NCI-H82 (cell line): ENCODE measurements at regions not wholly inside any gene's neighbourhood (a gene's known extent, or its start where the extent isn't known, plus 50 kb on each side); places are given as distances from the start of the nearest gene placed in this dataset.
"Not testable (repeated sequence)": the region's sequence is repeated elsewhere in the genome, so short reads cannot be mapped to it uniquely, and the experiment has no call there.

Source experiments
- DNase-seq: peaks from one replicate; lab custom pipeline; 2025; lab: John Stamatoyannopoulos, UW

DNA sequence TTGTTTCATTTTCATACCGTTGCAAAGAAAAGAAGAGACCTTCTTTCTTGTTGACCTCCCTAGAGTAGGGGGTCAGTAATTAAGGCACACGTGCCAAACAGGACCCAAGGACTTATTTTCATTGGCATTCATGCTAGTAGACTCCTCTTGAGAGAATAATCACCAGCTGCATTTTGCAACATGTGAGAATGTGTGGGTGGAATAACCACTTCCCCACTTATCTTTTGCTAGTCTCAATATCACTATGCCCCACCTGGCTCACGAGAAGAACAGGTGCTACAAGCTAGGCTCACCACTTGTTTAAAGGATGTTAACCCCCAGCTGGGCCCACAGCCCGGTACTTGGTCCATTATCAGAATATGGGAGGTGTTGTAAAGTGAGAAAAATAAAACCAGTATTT is 460.7 kb upstream of the MEF2C start:
- no peak for DNase-seq

DNA sequence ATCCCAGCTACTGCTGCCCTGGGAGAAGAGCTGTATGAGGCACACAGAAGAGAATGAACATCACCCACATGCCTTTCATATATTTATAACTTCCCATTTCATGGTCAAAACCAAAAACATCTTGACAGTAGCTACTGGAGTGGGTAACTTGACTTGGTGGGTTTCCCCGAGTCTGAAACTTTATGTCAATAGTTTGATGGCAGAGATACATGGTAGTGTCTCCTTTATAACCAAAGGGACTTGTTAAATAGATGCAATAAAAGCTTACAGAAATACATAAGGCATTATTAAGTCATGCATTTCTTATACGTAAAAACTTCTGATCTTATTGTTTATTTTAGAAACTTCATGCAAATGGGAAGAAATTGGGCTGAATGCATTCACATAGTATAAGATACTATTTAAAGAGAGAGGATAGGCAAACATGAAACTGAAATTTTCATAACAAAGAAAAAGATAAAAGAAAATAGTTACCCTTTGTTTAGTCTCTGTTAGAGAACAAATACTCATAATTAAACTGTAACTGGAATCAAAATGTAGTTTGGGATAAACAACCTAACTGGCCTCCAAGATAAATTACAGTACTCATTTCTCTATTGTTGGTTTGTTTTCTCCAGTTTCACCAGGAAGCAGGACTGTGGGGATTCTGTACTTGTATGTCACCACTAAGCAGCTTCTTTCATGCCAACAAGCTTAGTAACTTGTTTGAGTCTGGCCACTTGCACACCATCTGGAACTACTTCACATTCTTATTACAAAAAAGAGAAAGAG is 459.3 kb upstream of the MEF2C start:
- DNase-seq = no peak

- DNase-seq = no peak
Observed at GRCh38 chr5:89338935-89339334, 456.0 kb upstream of the MEF2C start.

DNA sequence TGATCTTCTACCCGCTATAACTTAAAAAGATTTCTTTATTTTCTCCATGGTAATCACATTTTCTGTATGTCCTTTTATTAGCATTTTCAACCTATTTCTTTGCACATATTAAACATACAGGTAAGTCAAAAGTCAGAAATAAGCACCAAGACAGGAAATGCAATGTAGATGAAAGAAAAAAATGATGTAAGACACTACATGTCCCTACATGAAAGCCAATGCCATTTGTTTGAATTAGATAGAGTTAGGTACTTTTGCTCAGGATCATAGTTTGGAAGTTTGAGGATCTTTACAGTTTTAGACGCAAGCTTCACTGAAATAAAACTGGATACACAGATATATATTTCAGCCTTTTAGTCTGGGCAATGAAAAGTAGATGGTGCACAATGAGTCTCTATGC is 453.1 kb upstream of the MEF2C start:
- DNase-seq = no peak

DNA sequence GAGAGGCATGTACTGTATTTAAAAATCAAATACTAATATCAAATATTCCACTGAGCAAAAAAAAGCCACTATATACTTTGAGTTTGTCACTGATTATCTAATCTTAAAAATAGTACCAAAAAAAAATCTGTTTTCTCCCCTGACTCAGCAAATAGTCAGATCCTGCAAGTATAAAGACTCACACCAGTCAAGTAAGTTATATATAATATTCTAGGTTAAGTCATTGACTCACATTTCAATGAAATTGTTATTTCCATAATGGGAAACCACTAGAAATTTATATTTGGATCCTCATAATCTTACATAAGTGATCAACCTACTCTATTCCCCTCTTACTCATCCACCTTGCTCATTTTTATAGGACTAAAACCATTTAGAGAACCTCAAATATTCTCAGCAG is 447.2 kb upstream of the MEF2C start:
- no peak for DNase-seq

DNA sequence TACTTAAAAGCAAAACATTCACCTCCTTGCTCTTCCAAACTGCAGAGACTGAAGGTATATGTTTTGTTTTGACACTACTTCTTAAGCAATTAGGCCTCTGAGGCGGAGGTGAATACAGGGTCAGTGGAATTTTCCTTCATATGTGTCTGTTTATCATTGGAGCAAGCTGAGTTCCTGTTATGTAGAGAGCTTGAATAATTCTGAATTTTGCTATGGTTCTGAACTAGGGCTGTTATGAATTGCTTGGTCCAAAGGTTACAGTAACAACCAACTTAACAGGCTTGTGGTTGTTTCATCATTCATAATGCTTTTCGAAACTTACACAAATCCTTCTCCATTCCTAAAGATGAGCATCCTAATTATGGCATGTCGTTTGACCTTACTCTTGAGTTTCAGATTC is 444.6 kb upstream of the MEF2C start:
- DNase-seq = no peak

GRCh38 chr5:89324990-89325389 is 442.0 kb upstream of the MEF2C start:
- no peak for DNase-seq

DNA sequence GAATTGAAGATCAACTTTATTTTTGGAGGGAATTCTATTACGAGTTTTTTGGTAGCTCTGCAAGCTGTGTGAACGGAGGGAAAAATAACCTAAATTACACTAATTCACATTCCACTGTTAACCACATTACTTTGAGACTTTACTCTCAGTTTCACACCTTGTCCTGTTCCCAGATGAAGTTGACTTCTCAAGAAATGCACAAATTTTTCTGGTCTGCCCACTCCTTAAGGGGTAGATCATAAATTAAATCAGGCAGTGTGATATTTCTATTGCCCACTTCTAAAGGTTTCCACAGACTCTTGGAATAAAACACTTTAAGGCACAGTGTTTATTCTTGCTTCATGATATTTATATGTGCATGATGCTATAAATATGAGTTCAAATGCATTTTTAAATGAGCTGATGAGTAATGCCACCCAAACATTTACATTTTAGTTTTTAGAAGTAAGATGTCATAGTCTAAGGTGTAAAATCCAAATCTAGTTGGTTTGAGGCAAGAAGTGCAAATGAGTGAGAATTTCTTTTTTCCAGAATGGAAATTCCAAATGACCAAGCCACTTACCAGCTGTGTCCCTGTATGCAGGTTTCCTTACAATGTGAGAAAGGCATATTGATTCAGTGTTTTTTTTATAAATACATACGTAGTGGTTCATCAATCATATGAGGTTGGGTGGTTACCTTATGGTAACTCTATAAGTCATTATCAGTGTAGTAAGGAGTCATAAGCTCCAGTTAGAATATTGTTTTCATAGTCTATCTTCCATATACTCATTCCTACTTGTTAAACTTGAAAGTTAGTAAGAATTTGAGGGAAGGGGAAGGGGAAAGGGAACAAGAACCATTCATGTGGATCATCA is 437.7 kb upstream of the MEF2C start:
- DNase-seq = no peak

- DNase-seq = not testable (repeated sequence)
Observed at GRCh38 chr5:89317838-89318237, 434.9 kb upstream of the MEF2C start.

DNA sequence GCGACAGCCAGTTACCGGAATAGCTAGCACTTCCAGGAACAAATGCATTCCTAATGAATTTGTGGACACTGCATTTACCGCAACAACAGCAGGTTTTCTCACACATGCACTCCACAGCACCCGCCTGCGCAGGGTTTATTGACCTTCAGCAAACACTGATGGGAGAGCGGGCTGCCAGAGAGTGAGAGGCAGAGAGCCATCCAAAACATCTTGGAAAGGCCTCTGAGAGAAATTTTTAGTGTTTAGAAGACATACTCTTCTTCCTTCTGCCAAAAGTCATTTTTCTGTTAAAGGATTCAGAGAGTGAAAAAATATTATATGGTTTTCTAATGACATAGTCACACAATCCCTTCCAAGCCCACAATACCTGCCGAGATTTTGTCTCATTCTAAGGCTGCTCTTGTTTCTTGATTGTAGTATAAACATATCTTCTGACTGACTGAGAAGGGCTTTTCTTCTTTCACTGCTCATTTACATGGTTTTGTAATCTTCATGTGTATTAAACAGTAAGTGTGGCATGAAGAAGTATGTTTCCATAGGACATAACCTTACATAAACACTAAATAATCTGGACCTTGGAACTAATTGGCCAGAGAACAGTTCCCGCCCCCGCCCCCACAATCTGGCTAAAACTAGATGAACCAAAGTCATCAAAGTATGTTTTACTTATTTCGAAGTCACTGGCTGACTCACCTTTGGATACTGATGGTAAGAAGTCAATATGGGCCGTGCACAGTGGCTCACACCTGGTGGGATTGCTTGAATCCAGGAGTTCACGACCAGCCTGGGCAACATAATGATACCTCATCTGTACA is 432.5 kb upstream of the MEF2C start:
- DNase-seq = no peak

DNA sequence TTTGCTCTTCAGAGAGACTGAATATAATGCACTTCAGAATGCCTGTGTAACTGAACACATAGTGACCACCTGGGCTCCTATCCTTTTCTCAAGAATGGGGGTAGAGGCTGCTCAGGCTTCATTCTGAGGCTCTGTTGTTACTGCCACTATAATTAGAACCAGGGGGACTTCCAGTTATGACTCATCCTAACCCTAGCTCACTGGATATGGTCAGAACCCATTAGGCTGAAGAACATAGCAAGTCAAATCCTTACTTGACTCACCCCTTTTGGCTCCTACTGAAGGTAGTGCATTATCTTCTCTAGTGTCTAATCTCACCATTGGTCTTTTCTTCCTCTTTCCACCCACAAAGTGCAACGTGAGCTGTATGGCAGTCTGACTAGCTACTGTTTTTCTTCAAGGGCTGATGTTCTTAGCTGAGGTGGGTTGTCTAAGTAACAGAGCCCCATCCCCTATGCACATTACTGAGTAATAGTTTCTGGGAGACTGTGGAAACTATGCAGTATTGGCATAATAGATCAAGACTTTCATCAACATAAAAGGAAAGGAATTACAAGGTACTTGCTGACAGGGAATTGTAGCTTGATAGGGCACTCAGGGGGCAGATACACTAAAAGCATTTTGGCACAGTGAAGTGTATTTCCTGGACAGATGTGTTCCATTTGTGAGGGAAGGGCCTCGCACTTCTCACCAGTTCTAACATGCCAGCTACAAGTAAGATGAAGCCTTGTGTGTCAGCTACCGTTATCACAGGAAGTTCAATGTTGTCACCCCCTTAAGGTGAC is 431.0 kb upstream of the MEF2C start:
- no peak for DNase-seq

GRCh38 chr5:89313044-89313443 is 430.1 kb upstream of the MEF2C start:
- DNase-seq = no peak

DNA sequence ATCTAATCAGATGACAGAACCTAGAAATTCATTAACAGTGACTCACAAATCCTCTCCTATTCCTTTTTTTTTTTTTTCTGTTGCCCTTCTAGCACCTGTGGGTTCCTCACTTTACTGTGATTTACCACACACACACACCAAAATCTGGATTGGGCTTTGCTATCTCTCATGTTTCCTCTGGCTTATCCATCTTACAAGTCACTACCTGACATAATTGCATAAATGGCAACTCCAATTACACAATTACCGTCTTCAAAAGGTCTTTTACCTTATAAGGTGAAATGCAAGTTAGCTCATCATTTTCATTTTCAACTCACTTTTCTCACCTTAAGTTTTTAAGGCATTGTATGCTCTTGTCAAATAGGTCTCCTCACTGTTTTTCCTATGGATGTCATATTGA is 426.3 kb upstream of the MEF2C start:
- DNase-seq = no peak

GRCh38 chr5:89308606-89309040 is 425.6 kb upstream of the MEF2C start:
- no peak for DNase-seq

DNA sequence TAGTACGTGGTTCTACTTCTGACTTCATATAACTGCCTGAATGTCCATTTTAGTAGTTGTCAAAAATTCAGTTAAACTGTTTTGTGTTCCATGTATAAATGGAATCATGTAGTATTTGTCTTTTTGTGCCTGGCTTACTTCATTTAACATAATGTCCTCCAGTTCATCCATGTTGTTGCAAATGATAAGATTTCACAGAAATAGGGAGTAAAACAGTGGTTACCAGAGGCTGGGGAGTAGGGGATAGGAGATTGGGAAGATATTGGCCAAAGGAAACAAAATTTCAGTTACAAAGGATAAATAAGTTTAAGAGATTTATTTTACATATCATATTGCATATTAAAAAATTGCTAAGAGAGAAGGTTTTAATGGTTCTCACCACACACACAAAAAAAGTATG is 425.0 kb upstream of the MEF2C start:
- DNase-seq = no peak

GRCh38 chr5:89307141-89307540 is 424.2 kb upstream of the MEF2C start:
- not testable (repeated sequence) for DNase-seq

GRCh38 chr5:89303033-89303480 is 420.1 kb upstream of the MEF2C start:
- peak; percentile 2 for DNase-seq

DNA sequence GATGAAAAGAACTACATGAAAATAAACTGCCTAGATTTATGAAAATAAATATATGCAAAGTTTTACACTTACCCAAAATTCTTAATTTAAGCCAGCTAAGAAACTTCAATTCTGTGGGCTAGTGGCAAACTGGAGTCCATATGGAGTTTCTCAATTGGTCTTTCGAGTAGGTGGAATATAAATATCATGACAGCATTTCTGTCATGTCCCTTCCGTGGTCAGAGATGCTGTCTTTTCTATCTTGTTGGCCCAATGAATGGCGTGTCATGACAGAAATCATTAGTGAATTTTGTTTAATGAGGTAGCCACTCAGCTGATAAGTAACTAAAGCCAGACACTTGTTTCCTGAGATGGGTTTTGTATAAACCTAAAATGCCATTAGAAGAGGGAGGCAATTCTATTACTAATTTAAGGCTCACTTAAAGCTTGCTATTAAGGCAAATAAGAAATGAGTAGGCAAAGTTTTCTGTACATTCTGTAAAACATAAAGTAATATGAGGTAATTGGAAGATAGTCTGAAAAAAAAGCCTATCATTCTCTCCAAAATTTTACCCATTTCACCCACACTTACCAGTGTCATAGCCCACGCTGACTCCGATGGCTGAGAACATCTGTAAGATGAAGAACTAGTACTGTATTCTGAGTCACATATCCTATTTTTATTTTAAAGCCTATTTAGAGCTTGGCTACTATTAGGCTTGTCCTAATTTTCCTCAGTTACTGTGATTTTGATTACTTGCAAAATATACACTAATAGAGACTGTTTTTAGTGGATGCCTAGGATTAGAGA is 419.3 kb upstream of the MEF2C start:
- DNase-seq = no peak

DNA sequence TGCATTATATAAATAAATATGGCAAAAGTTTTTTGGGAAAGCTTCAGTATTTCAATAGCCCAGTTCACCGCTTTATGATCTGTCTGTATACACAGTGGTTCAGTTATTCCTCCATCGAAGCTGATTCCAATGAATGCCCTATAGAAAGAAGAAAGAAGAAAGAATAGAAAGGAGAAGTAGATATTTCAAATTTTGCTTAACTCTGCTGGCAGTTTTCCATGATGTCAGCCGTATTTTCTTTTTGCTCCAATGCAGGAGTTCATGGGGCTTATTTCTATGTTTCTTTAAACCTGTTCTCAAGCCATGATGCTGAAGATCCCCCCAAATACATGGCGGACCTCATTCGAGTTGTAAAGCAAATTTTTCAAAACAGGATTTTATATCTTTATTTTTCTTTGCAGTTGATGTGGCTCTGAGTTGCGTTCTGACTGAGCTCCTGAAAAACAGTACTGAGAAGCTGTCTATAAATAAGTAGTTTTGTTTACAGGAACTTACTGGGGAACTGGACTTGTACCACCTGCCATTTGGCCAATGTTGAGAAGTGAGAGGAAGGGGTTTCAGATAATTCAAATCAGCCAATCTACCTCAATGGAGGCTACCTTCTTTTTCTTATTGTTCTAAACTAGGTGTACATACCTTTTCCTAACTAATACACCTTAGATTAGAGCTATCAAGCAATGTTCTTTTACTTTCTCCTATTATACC is 418.5 kb upstream of the MEF2C start:
- DNase-seq = no peak

GRCh38 chr5:89300426-89300970 is 417.5 kb upstream of the MEF2C start:
- DNase-seq = no peak
